GM19467 (cell line): ENCODE measurements at regions not wholly inside any gene's neighbourhood (a gene's known extent, or its start where the extent isn't known, plus 50 kb on each side); places are given as distances from the start of the nearest gene placed in this dataset.

Experiments
- ATAC-seq: cut with Tn5 transposase; IDR thresholded peaks from one replicate; pipeline ENCODE4 v1.9.1; 2021; ENCODE audit warnings: mild to moderate bottlenecking, moderate library complexity; ENCODE audit not compliant: unreplicated experiment

DNA sequence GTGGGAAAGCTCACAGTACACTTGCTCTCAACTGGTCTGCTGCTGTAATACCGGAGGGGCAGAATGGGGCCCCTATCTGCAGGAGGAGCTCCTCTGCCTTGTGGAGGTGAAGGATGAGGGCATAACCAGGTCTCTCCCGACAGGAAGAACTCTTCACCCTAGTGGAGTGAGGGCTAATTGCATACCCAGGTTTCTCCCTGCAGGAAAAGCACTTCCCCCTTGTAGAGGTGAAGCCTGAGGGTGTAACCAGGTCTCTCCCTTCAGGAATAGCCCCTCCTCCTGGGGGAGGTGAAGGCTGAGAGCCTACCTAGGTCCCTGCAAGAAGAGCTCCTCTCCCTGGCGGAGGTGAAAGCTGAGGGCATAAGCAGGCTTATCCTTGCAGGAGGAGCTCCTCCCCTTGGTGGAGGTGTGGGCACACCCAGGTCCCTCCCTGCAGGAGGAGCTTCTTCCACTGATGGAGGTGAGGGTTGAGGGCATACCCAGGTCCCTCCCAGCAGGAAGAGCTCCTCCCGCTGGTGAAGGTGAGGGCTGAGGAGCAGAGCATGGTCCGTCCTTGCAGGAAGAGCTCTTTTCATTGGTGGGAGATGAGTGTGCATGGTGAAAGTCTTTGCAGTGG is 954.1 kb downstream of the NLGN4Y start:
- no peak for ATAC-seq

DNA sequence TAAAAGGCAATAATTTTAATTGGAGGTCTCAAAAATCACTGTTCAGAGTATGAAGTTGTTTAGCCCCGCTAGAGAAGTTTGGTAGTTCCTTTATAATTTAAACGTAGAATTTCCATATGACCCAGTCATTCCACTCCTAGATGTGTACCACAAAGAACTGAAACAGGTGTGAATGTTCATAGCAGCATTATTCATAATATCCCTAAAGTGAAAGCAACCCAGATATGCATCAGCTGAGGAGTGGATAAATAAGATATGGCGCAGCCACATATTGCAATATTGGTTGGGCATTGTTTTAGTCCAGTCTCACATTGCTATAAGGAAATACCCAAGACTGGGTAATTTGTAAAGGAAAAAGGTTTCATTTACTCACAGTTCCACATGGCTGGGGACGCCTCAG is 976.2 kb downstream of the NLGN4Y start:
- ATAC-seq: no peak

DNA sequence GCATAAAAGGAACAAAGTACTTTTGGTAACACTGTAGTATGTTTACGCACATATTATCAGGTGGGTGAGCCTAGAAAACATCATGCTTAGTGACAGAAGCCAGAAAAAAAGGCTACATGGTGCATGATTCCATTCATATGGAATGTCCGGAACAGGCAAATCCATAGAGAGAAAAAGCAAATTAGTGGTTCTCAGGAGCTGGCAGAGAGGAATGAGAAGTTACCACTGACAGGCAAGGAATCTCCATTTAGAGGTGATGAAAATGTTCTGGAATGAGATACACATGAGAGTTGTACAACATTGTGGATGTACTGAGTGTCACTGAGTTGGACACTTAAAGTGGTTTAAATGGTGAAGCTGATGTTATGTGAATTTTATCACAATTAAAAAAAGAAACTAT is 976.9 kb downstream of the NLGN4Y start:
- no peak for ATAC-seq

DNA sequence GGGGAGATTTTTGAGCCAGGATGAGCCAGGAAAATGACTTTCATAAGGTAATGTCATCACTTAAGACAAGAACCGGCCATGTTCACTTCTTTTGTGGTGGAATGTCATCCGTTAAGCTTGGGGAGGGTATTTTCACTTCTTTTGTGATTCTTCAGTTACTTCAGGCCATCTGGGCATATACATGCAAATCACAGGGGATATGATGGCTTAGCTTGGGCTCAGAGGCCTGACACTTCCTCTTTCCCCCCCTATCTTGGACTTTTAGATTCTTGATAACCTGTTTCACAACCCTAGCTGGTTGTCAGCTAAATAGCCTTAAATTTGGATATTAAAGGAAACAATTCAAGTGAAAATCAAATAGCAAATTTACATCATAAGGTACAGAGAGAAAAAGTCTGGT is 986.0 kb downstream of the NLGN4Y start:
- ATAC-seq: no peak

DNA sequence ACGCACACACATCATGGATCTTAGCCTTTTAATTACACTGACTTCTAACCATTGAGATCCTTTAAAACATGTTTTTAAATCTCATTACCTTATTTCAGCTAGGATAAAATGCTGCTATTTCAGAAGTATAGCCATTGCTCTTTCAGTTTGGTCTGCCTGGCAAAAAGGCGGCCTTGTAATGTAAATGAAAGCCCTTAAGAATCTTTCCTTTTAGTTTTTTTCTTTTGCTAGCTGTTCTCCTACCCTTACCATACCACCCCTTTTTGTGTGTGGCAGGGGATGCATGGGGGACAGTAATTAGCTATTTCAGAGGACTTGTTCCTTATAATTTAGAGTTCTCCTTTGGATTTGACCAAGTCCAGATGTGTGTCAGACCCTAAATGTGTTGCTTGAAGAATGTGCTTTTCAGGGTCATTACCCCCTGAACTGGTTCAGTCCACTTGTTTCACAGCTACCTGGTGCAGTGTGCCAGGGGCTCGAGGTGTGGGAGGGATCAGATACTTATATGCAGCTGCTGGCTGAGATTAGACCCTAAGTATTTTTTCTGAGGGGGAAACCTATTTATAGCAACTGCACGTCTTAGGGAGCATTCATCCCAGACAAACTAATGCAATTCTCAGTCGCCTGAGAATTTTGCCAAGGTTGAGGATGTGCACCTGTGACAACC is 986.8 kb downstream of the NLGN4Y start:
- no peak for ATAC-seq

DNA sequence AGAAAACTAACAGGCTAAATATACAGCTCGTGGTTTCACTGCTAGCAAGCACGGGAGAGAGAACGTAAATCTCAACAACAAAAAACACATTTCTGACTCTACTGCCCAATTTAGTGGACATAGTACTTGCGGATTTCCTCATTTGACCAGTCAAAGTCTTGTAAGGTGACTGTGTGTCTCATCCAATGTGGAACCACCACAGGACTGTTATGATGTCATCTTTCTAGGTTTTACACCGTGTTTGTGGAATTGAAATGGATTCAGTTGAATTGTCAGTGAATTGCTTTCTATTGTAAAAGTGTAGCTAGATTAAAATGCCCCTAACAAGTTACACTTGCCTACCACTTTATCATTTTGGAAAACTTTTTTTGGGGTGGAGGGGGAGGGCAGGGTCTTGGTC is 1010.8 kb downstream of the NLGN4Y start:
- no peak for ATAC-seq

DNA sequence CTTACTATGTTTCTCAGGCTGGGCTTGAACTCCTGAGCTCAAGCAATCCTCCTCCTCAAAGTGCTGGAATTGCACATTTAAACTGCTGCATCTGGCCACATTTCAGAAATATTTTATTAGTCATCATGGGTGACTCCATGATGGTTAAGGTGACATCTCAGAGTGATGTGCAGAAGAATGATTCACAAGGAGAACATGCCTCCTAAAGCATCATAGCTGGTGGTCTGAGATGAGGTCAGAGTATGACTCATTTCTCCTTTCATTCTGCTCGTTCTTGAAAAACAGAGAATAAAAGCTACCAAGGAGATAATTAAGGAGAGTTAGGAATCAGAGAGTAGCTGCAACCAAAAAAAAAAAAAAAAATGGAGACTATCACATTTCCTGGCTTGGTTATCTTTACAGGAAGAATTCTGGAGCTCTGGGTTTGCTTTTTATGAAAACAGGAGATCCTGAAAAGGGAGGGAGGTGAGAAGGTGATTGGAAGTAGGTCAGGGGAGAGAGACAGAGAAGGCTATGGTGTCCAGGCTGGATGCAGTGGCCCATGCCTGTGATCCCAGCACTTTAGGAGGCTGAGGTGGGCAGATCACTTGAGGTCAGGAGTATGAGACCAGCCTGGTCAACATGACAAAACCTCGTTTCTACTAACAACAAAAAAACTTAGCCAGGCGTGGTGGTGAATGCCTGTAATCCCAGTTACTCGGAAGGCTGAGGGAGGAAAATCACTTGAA is 1011.6 kb downstream of the NLGN4Y start:
- no peak for ATAC-seq

DNA sequence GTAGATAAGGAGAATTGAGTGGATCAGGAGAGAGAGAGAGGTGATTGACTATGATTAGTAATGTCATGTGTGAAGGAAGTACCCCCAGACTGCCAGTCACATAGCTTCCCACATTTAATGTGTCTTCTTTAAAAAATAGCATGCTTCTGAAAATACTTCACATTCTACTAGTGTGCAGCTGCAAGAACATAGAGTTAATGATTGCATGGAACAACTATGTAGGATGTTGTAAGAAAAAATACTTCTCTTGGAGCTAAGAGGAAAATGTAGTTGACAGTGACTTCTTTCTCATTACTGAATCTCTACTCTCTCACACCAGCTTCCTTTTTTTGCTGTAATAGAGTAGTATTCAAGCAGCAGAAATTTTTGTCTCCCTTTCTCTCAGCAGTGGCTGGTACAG is 1016.2 kb downstream of the NLGN4Y start:
- no peak for ATAC-seq

DNA sequence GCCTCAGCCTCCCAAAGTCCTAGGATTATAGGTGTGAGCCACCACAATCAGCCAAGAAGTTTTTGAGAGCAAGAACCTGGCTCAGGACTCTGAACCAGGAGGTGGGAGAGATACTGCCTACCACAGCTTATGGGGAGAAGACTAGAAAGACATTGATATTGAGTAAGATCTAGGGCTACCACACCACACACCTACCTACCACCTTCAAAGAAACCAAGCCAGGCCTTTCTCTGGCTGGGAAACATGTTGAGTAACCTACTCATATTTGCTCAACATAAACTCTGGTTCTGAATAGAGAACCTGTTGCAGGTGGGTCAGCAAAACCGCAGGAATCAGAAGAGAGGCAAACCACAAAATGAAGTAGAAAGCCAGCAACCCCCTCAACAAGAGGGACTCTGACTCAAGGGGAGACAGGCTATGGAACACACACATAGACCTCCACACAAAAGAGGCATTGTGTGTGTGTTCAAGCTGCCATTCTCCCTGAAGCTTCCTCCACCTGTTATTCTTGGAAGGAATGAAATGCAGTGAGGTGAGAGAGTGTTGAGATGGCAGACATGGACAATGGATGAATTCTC is 1021.9 kb downstream of the NLGN4Y start:
- no peak for ATAC-seq

DNA sequence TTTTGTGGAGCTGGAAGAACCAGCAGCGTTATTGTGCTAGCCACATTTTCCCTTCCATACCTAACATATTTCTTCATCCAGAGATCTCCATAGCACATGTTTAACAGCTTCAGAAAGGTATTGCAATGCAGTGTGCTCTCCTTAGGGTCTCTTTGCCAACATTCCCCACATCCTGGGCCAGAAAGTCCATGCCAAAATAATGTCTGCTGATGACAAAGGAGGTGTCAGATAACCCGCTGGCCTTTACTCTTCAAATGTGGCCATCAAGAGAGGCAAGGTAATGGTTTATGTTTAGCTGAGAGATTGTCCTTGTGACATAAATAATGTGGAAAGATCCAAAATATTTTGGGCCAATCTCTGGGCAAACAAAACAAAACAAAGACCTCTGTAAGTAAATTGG is 1027.7 kb downstream of the NLGN4Y start:
- ATAC-seq: no peak

DNA sequence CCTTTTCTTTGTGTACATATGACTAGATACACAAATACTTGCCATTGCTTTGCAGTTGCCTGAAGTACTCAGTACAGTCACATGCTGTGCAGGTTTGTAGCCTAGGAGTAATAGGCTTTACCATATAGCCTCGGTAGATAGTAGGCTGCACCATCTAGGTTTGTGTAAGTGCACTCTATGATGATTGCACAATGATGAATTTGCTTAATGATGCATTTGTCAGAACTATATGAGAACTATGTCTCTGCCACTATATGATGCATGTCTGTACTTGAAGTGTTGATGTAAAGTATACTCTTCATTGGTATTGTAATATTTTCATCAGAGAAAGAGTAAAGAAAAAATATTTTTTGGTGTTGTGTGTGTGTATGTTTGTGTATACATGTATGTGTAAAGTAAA is 1030.7 kb downstream of the NLGN4Y start:
- no peak for ATAC-seq

DNA sequence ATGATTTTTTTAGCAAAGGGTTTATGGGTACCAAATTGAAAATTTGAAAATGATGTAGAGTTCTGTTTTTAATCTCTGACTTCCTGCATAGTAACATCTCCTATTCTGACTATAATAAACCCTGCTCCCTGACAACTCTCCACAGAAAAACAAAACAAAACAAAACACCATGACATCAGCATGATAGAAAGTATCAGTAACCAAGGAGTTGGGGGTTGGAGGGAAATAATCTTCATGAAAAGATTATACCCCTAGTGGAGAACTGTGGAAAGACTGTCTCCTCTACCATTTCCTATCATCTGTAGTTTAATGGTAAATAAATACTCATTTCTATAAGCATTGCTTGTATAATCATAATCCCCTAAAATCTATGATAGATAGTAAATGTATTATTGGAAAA is 1034.8 kb downstream of the NLGN4Y start:
- no peak for ATAC-seq

DNA sequence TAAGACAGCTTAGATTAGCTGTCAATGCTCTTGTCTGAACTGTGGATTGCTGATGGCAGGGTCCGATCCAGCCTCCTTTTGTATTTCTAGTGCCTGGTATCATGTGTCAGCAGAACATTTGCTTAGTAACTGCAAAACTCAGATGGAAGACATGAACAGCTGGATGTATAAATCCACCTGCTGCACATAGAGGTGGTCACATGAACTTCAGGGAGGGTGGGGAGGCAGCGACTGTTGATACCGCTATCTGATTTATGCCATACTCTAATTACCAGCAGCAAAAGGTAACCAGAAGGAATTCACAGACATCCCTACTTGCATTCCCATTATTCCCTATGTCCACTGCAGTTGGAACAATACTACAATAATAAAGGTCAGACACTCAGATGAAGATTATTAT is 1036.5 kb downstream of the NLGN4Y start:
- ATAC-seq: no peak

DNA sequence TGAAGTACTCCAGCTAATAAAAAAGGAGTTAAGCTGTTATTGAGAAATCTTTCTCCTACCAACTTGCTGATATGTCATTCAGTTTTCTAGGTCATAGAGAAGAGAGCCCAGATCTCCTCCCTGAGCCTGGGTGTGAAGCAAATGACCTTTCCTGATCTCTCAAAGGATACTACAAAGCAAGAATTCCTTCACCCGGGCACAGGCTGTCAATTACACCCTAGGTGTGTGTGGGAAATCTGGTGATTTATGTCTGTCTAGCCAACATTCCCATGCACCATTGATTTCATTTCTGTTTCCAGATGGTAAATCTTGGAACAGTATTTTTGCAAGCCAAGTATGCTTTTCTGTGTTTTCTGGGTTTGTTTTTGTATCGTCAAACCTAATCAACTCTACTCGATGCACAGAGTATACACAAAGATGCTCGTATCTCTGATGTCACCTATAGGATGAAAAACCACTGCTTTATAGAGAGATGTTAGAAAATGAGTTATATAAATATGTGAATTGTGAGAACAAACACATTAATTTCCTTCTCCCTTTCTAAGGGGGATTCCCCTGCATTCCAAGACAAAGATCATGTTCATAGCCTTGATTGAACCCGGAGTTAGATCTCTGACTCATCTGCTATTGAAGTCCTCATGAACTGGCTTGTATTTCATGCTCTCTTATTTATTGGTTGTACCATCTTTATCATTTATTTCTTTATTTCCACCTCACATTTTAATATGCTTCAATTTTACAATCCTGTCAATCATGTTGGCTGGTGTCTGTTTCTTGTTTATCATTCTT is 1037.4 kb downstream of the NLGN4Y start:
- ATAC-seq: no peak

DNA sequence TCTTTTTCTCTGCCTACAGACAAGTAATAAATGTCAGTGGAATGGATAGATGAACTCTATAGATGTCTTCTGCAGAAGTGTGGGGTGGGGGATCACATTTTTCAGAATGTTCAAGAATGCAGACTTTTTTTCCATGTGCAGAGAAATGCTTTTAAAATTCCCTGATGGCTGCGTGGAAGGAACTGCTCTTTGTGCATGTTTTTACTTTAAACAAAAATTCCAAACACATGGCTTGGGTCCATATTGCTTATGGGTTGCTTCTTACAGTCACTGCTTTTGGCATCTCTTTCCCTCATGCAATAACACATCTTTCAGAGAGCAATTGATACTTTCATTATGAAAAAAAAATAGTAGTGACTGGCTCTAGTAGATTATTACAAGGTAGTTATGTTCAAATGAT is 1053.6 kb downstream of the NLGN4Y start:
- no peak for ATAC-seq

DNA sequence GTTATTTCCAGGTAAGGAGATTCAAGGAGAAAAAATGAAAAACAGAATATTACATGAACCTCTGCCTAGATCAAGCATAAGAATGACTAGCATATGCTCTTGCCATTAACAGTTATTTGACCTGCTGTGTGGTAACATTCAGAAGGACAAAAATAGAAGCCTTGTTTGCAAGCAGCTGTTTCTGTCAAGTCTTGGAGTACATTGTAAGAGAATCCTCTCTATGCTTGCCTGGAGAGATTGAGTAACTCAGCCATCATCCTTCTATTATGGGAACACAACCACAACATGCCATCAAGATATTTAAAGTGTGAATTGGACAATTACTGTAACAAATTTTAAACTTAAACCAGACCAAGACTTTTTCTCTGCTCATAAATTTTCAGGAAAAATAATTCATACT is 1054.4 kb downstream of the NLGN4Y start:
- ATAC-seq: no peak

DNA sequence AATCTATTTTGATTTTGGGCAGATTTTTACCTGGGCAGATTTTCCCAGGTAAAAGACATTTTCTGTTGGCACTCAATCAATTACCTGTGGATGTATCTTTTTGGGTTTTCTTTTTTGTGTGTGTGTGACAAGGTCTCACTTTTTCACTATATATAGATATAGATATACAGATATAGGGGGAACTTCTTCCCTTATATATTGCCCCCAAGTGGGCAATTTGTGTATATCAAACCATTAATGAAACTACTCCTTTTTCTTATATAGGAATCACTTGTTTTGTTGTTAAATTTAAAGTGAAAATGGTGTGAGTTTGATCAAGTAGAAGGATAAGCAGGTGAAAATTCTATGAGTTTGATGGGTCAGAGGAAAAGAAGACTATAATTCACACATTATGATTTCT is 1054.9 kb downstream of the NLGN4Y start:
- no peak for ATAC-seq

DNA sequence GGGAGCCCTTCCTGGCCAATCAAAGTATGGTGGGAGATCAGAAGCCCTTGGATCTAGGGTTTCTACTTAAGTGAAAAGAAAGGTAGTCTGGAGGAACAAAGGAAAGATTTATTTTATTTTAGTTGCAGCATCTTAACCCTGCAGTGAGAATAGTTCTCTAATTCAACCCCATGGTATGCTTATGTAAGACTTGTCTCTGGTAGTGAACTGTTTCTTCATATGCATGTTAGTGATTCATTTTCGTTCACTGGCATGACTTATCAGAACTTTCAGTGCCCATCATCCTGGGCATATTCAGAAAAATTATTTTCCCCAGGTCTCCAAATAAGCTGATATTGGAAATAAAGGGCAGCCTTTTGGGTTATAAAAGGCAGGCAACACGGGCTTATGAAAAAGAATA is 1058.8 kb downstream of the NLGN4Y start:
- no peak for ATAC-seq

DNA sequence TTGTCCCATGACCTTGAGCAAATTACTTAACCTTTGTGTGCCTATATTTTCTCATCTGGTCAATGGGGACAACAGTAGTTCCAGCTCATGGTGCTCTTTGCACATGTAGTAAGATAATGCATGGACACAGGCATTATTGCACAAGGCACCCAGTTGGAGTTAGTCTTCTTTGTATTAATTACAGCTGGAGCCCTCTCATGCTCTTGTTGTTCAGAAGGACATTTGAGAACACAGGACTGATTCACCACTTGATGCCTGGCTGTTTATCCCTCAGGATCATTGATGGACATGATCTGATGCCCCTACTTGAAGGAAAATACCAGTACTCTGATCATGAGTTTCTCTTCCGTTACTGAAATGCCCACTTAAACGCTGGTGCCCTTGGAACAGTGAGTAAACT is 1068.6 kb downstream of the NLGN4Y start:
- no peak for ATAC-seq

DNA sequence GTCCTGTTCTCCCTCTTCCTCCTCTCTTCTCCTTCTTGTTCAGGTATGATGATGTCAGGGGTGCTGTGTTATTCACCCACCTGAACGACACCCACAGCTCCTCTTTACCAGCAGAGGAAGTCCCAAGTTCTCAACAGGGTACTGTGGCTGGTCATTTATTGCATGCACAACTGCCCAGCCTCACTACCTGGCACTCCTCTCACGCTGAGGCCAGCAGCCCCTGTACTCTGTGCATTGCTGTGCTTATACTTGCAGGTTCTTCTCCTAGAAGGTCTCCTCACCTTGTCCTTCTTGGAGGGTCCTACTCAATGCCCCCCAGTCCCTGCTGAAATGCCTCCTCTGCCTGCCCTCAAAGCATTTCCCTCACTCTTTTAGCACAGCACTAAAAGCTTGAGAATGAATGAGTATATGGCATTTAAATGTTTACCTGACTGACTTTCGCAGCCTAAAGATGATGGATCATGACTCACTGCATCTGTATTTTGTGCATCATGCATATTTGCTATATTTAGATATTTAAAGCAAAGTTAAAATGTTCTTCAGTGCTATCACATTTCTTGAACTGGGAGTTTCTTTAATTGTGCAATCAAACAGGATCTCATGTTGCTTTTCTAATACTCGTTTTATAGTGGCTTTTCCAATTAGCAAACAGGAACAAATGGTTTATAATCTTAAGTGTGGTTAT is 1069.3 kb downstream of the NLGN4Y start:
- ATAC-seq: no peak

DNA sequence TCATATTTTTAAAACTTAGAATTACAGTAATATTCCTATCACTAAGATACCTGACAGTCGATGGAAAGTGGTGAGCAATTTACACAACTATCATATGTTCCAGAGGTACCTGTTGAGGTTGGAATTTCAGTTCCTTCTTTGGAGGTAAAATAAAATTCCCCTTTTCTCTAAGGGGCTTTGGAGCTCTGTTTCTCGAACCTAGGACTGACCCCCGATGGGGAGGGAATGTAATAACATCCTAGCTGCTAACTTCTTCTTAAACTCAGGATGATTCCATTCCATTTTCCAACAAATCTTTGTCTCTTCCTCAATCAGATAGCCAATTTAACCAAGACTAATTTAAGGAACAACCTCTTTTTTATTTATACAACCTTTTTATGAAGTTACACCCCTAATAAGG is 1069.8 kb downstream of the NLGN4Y start:
- no peak for ATAC-seq
